GM19468 (cell line): ENCODE measurements at regions not wholly inside any gene's neighbourhood (a gene's known extent, or its start where the extent isn't known, plus 50 kb on each side); places are given as distances from the start of the nearest gene placed in this dataset.

Source experiments
- ATAC-seq: cut with Tn5 transposase; IDR thresholded peaks from one replicate; pipeline ENCODE4 v1.9.1; 2021; ENCODE audit warnings: mild to moderate bottlenecking, moderate library complexity, moderate number of reproducible peaks; ENCODE audit not compliant: unreplicated experiment; ENCODE audit errors: extremely low read depth

- ATAC-seq: no peak
These were observed 131.0 kb downstream of the PDGFRA start for GRCh38 chr4:54359919-54360650.

GRCh38 chr4:54363037-54363436 is 133.9 kb downstream of the PDGFRA start:
- no peak for ATAC-seq

GRCh38 chr4:54365691-54366090 is 136.6 kb downstream of the PDGFRA start:
- no peak for ATAC-seq

- ATAC-seq: no peak
These were observed 138.0 kb downstream of the PDGFRA start for GRCh38 chr4:54367059-54367458.

GRCh38 chr4:54368281-54369265 is 139.5 kb downstream of the PDGFRA start:
- ATAC-seq: no peak

GRCh38 chr4:54371173-54371572 is 142.1 kb downstream of the PDGFRA start:
- no peak for ATAC-seq

GRCh38 chr4:54372951-54373350 is 143.9 kb downstream of the PDGFRA start:
- no peak for ATAC-seq

GRCh38 chr4:54373718-54374210 is 144.7 kb downstream of the PDGFRA start:
- no peak for ATAC-seq

- no peak for ATAC-seq
These were observed 149.4 kb downstream of the PDGFRA start for GRCh38 chr4:54378461-54378860.

- ATAC-seq: no peak
These were observed 155.1 kb downstream of the PDGFRA start for GRCh38 chr4:54384152-54384551.

GRCh38 chr4:54384563-54384962 is 155.5 kb downstream of the PDGFRA start:
- ATAC-seq: no peak

GRCh38 chr4:54386042-54386669 is 157.1 kb downstream of the PDGFRA start:
- no peak for ATAC-seq

- no peak for ATAC-seq
These were observed 157.6 kb downstream of the PDGFRA start for GRCh38 chr4:54386693-54387092.

- ATAC-seq: no peak
These were observed 161.6 kb downstream of the PDGFRA start for GRCh38 chr4:54390670-54391069.

- ATAC-seq: no peak
These were observed 162.0 kb downstream of the PDGFRA start for GRCh38 chr4:54391104-54391503.

GRCh38 chr4:54392479-54392878 is 163.4 kb downstream of the PDGFRA start:
- ATAC-seq: no peak

- no peak for ATAC-seq
These were observed 164.2 kb downstream of the PDGFRA start for GRCh38 chr4:54393243-54393642.

- ATAC-seq: no peak
These were observed 166.0 kb downstream of the PDGFRA start for GRCh38 chr4:54395013-54395527.

GRCh38 chr4:54400188-54400587 is 171.1 kb downstream of the PDGFRA start:
- ATAC-seq: no peak

- no peak for ATAC-seq
These were observed 171.7 kb downstream of the PDGFRA start for GRCh38 chr4:54400802-54401201.
